Stomach (tissue), 4 donors: ENCODE measurements at regions not wholly inside any gene's neighbourhood (a gene's known extent, or its start where the extent isn't known, plus 50 kb on each side); places are given as distances from the start of the nearest gene placed in this dataset.

Experiments used
- CTCF ChIP-seq, 7 experiments: fragments of 450-650 bp in 4 of 7; fragments of 200-600 bp in 3 of 7; sonication (generic) in 3 of 7; IDR thresholded peaks; one replicate each; pipeline ENCODE4 v1.5.1; 2016 to 2019; ENCODE audit warnings: antibody characterized with exemption in 7 of 7, control low read depth in 2 of 7, mild to moderate bottlenecking in 1 of 7
- EP300 ChIP-seq: sonication (generic); formaldehyde crosslinking; IDR thresholded peaks from one replicate; pipeline ENCODE4 v1.6.1; 2017; ENCODE audit warnings: antibody characterized with exemption
- POLR2A ChIP-seq, 4 donors: fragments of 450-650 bp; IDR thresholded peaks; one replicate each; pipeline ENCODE4 v1.6.1; 2016; ENCODE audit warnings: antibody characterized with exemption in 4 of 4, control low read depth in 2 of 4, mild to moderate bottlenecking in 1 of 4, moderate library complexity in 1 of 4
- POLR2AphosphoS5 ChIP-seq, 3 donors: sonication (generic); formaldehyde crosslinking; IDR thresholded peaks; one replicate each; pipeline ENCODE4 v1.6.1; 2016; ENCODE audit warnings: antibody characterized with exemption in 3 of 3

- TF ChIP-seq POLR2A (IDR thresholded peaks at IDR 0.05) (no peak), POLR2AphosphoS5 (IDR thresholded peaks at IDR 0.05) (no peak), CTCF (IDR thresholded peaks at IDR 0.05) (no peak), EP300 (no peak)
These were observed 54.8 kb downstream of the CCDC71L start for GRCh38 chr7:106606120-106606519.
